ENCODE measurements at regions not wholly inside any gene's neighbourhood (a gene's known extent, or its start where the extent isn't known, plus 50 kb on each side); places are given as distances from the start of the nearest gene placed in this dataset.
"Not testable (repeated sequence)": the region's sequence is repeated elsewhere in the genome, so short reads cannot be mapped to it uniquely, and the experiment has no call there.

DNA sequence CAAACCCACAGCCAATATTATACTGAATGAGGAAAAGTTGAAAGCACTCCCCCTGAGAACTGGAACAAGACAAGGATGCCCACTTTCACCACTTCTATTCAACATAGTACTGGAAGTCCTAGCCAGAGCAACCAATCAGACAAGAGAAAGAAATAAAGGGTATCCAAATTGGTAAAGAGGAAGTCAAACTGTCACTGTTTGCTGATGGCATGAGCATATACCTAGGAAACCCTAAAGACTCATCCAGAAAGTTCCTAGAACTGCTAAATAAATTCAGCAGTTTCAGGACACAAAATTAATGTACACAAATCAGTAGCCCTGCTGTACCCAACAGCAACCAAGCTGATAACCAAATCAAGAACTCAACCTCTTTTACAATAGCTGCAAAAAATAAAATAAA, 220.0 kb downstream of the SYK start:
- DNase-seq (ENCODE audit: low read depth), result not testable (repeated sequence)

DNA sequence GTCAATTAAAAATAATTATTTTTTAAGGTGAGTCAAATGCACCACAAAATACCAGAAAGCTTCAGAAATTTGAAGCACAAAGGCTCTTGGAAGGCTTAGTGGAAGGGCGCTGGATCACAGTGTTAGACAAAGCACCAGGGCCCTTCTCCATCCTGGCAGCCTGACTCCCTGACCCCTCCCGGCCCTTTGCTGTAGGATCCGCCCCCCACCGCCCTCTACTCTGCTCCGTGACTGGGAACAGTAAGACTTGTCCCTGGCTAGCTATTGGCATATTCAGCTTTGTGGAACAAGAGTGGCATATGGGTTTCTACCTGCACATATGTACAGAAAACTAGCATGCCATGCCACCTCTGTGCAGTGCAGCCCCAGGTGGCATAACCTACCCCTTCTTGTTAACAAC, 222.1 kb downstream of the SYK start:
- DNase-seq (ENCODE audit: low read depth), result no peak

DNA sequence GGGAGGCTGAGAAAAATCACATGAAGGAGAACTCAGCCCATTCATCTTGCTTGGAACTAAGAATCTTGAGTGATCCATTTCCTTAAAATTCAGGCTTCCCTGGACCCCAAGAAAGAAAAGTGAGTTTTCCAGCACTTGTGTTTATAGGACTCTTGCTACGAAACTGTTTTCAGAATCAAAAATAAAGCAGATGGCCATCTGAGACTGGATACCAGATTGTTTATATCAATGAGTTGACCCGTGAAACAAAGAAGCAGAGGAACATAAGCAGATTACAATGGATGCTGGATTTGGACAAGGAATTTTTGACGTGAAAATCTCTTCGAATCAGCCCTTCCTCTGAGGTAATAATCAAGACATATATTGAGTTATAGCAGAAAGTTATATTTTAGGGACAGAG, 223.2 kb downstream of the SYK start:
- DNase-seq (ENCODE audit: low read depth), result no peak

DNA sequence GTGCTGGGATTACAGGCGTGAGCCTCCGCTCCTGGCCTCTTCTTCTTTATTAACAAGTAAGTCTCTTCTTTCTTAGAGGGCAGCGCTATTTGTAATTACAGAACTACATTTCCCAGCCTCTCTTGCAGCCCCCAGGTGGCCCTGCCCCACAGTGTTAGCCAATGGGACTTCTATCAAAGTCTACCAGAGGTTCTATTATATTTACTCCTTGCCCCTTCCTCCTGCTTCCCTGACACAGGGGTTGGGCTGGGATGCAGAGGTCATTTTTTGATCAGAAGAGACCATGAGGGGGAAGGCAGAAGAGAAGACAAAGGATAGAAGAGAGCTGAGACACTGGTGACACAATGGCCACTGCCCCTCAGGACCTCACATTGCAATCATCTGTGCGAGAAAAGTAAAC, 224.2 kb downstream of the SYK start:
- no peak for DNase-seq (ENCODE audit: low read depth)

DNA sequence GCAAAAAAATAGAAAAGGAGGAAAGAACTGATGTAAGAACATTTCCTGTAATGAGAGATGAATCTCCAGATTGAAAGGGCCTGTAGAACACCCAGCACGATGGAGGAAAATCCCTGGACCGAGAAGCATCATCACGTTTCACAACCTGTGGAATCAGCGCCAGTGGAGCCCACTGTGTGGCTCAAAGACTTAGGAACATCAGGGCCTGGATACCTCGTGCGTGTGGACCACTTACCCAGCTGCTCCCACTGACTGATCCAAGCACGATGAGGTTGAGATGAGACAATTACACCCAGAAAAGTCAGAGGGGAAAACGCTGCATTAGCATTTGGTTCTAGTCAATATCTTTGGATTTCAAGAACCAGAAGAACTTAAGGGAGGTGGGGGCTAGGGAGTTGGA, 224.6 kb downstream of the SYK start:
- DNase-seq (ENCODE audit: low read depth), result no peak

DNA sequence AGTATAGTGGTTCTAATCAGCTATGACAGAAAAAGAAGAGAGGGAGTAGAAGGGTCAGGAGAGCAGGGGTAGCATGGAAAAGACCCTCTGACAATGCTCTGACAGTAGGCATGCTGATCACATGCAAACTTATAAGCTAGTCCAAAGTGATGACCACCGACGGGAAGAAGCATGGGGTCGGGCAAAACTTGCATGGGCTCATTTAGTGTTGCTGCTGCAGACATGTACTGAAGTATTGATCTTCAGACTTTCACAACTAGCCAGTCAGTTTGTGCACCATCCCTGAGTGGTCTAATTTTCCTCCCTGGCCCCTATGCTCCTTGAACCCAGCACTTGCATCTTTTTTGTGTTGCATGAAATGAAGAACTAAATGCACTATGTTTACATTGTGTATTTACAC, 225.4 kb downstream of the SYK start:
- DNase-seq (ENCODE audit: low read depth), result no peak

DNA sequence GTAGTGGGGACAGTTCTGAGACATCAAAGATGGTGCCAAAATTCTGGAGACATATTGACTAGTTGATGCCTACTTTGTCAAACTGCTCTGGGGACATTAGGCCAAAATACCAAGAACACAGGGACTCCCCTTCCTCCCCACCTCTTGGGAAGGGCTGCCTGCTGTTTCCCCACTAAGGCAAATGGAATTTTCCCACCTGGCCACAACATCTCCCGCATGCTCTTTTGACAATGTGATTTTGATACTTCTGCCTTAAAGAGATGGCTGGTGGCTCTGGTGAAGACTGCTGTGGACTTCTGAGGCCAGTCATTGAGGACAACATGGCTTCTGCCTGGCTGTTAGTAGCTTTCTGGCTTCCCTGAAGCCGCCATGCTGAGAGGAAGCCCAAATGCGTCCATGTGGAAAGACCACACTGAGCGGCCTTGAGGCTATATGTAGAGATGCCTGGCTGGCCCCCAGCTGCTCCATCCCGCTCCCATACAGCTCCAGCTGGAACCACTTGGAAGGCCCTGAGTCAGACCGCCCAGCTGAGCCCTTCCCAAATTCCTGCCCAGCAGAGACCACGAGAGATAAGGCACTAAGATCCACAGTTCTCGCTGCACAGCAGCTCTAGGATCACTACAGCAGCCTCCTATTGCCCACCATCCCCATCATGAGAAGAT, 226.7 kb downstream of the SYK start:
- no peak for DNase-seq (ENCODE audit: low read depth)

DNA sequence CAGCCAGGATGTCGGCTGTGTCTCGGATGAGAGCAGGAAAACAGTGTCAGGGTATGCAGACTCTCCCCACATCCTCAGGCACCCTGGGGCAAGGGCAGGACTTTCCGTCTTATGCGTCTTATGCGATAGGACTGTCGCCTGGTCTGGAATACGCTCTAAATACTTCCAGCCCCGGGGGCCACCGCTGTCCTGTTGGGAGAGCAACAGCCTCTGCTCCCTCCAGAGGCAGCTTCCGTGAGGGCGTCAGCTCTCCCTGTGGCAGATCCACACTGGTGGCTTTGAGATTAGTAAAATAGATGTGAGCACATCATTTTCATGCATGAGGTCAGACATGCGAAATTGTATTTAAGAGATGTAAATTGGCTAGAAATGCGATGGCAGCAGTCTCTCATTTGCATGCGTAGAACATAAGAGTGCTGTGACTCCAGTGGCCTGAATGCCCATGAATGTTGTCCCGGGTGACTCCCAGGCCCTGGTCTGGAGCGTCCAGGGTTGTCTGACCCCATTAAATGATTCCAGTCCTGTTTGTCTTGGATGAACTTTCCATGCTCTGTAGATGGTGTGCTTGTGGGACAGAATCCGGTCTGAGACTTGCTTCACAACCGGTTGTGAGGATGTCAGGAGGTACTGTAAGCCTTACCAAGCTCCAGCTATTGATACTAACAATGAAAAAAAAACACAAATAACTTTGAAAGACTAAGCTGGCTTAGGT, 228.2 kb downstream of the SYK start:
- DNase-seq (ENCODE audit: low read depth), result no peak

DNA sequence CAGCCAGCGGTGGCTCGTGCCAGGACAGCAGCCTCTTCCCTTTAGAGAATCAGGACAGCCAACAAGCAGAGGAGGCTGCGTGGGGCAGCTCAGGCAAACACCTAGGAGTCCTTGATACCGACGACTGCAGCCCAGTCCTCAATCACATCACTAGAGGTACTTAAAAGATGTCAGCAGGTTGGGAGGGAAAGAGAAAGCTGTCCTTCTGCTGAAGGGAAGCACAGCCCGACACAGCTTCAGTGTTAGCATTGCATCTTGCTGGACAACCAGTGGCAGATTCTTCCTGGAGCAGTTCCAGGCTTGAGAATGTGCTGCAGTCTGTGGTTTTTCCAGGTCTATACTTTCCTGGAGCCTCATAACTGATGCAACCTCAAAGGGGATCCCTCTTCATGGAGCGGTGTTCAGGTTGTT, 230.5 kb downstream of the SYK start:
- DNase-seq (ENCODE audit: low read depth), result no peak

DNA sequence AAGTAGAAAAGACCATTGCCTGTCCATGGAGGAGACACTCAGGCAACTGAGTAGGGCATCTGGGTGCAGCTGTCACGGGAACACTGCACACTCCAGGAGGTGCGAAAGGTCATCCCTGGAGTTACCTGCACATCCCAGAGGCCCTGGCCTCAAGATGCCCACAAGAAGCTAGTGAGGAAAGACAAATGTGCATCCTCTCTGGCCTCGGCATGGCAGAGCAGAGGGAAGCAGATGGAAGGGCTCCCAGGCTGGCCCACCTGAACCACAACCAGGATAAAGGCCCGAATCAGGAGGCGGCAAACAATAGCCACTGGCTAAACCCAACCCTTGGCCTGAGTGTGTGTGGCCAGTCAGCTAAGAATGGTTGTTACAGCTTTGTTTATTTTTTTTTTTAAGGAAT, 231.7 kb downstream of the SYK start:
- no peak for DNase-seq (ENCODE audit: low read depth)

DNA sequence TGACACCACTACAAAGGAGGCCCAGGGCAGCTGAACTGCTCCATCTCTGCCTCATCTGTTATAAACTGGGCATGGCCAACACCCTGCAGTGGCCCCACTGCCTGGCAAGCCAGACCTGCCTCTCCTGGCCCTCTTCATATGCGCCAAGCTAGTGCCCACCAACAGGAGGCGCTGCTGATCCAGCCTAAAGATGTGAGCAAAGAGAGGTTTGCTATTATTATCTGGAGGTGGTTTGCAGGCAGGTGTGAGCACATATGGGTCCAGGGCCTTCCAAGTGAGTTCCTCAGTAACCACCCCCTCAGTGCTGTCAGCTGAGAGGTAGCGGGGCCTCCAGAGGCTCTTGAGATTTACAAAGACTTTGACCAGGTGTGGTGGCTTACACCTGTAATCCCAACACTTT, 232.2 kb downstream of the SYK start:
- peak; percentile 32 for DNase-seq (ENCODE audit: low read depth)

DNA sequence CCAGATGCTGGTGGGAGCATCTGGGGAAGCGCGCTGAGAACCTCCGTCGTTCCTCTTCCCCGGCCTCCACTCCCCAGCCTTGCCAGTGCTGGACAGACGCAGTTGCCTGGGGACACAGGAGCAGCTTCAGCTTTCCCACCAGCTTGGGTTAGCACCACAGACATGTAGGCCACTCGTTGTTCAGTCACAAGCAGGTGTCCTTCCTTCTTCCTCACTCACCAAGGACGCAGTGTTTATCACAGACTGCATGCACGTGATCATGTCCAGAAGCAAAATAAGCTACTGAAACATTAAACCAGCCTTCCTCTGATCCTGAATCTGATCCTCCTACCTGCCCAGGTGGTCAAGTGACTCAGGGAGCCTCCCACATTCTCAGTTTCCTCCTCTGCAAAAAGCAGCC, 232.9 kb downstream of the SYK start:
- no peak for DNase-seq (ENCODE audit: low read depth)

DNA sequence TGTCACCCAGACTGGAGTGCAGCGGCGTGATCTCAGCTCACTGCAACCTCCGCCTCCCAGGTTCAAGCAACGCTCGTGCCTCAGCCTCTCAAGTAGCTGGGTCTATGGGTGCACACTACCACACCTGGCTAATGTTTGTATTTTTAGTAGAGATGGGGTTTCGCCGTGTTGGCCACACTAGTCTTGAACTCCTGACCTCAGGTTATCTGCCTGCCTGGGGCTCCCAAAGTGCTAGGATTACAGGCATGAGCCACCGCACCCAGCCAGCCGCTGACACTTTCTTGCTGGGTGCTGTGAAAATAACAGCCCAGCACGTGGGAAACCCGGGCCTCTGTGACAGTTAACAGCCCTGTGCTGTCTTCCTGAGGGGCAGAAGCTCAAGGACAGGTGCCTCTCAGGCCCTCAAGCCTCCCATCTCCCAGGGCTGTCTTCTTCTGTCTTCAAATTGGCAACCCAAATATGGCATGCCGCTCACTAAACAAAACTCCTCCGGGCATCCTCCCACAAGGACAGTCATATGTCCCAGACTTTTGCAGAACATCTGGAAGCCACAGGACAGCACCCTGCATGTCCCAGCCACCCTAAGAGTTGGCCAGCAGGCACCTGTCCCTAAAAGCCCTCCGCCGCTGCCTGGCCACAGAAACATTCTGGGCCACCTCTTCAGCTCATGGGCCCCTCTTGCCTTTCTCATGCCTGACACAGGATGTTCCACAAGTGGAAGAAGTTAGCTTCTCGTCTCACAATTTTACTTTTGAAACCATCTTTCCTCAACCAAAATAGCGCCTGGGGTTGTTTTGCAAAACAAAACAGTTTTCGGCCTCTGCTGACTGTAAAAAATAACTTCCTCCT, 233.6 kb downstream of the SYK start:
- DNase-seq (ENCODE audit: low read depth), result no peak

DNA sequence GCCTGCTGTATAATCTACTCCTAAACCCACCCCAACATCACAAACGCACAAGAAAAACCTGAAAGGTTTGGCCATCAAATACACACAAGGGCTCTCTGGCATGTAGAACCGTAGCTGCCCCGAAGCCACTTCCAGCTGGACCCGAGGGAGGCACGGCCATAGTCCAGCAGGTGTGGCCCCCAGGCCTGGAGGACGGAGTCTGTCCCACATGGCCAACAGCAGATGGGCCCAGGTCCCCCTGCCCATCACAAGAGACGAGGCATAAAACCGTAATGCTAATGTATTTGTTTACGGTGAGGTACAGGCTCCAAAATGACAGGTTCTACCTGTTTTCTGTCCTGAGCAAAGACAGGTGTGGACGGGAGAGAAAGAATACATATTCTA, 234.2 kb downstream of the SYK start:
- no peak for DNase-seq (ENCODE audit: low read depth)

DNA sequence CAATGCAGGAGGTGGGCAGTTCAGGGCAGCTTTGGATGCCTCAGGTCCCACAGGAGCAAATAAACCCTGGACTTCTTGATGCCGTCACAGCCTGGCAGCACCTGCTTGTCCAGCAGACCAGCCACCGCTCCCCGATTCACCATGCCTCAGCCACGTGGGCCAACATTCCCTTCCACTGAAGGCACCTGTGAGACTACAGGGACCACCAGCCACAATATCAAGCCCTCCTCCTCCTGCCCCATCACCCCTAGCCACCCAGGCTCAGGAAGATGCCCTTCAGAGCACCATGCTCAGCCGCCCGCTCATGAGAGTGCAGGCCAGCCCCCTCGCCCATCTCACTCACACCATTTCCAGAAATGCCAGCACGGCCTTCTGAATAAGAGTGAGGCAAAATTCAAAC, 234.7 kb downstream of the SYK start:
- DNase-seq (ENCODE audit: low read depth), result no peak

DNA sequence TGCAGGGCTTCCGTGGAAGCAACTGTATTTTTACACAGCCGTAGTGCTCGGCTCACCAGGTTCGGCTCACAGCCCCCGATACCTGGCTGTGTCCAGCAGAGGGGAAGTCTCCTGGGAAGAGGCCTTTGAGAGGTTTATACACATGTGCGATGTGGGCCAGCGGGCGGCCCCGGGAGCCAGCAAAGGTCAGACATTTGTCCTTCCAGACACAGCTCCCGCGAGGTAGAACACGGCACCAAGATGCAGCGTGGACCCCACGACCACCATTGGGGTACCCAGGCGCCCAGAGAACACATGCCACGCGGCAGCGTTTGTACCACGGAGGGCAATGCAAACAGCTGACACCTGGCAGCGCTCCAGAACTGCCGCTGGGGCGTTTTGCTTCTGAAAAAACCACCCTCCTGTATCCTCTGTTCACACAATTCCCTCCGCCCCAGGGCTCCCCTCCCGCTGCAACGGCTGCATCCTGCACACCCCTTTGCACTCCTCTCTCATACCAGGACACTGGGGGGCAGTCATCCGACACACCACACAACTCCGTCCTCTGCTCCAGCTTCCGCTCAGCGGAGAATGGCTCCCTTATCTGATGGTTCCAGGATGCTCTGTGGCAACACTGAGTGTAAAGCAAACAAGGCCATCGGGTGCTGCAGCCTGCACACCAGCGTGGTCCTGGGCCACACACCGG, 235.3 kb downstream of the SYK start:
- DNase-seq (ENCODE audit: low read depth), result peak; percentile 70

DNA sequence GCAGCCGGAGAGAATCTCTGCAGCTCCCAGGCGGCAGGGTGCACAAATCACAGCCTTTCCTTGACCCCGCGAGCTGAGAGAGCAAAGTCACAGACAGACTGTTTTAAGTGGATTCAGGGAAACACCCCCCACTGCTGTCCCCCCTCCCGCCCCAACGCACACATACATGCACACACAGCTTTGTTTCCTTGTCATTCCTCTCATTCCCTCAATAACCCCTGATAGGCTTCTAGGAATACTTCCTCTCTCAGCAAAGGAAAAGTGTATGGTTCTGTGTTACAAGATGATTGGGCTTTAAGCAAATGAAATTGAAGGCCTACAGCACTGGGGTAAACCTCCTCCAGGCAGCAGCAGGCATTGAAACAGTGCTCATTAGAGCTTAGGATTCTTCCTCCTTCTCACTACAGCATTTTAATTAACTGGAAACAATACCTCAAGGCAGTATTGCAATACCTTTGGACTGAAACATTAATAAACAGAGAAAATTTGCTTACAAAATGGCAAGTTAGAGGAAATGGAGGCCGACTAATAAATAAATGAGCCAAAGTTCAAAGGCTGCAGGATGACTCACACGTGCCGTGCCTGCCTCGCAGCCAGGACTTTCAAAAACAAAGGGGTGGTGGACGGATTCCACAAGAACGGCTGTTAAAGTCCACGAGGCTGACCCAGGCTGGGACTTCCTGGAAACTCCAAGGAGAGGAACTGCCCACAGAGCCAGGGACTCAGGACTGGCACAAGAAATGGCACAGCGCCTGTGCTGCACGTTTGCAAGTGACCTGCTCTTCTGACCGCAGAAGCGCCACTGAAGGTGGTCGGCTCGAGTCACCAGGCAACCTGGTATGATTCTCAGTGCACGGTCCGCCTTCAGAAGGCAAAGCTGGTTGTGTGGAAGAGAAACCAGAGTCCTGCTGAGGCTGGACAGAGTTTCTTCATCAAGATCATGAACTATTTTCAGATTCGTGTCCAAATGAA, 236.2 kb downstream of the SYK start:
- DNase-seq (ENCODE audit: low read depth), result peak; percentile 44

DNA sequence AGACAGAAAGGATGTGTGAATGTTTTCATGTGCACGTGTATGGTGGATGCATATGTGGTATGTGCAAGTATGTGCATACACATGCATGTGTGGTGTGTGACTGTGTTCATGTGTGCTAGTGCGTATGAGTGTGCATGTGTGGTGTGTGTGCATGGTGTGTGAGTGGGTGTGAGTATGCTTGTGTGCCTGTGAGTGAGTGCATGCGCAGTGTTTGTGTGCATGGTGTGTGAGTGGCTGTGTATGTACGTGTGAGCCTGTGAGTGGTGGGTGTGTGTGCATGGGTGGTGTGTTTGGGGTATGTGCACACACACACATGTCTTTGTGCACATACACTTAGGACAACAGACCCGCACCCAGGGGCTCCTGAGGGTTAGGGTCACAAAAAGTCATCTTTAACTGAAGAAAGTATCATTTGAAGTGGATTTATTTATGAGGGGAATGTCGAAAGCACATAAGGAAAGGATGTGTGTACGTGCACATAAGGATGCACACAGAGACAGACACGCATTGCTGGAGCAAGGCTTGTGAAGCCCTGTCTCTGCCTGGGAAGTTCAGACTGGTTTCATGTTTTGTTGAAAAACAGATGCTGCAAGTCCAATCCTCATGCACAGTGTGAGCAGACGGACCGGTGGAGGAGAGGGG, 237.0 kb downstream of the SYK start:
- no peak for DNase-seq (ENCODE audit: low read depth)

DNA sequence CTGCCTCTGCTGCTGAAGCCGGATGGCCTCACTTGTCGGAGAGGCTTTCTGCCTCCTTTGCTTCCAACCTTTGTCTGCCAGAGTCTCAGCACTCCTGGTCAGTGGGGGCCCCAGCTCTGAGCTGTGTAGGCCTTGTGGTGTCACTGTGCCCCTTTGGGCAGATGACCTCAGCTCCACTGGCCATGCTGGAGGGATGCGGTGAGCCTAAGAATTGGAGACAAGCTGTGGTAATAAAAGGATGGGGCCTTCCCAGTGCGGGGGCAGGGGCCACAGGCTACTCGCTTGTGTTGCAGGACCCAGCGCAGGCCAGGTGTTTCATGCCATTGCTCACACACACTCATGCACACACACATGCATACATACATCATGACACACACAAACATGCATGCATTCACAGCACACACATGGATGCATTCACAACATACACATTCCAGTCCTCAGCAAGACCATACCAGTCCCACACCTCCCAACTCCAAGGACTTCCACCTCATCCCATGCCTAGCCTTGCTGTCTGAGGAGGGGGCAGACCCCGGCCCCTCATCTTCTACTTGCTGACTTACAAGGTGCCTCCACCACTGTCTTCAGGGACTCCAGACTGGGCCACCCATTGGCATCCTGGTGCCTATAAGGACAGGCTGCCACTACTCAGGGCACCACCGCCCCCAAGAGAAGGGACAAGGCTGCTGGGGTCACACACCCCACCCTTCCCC, 237.7 kb downstream of the SYK start:
- DNase-seq (ENCODE audit: low read depth), result no peak

DNA sequence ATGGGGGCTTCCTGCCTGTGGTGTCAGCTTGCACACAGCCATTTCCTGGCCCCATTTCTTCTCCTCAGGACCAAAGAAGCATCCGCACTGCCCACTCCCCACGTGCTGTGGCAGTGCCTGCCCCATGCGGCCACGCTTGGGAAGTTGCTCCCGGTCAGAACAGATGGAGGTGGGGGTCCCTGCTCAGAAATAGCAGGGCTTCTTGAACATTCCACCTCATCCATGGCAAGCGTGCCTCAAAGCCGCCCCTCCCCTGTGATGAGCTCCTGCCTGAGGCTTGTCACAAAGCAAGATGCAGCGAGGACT, 238.2 kb downstream of the SYK start:
- DNase-seq (ENCODE audit: low read depth), result no peak

All from HT1080 (cell line).